Activated CD8-positive, alpha-beta T cell treated with anti-CD3 and anti-CD28 coated beads for 36 hours (primary cell): ENCODE measurements at regions not wholly inside any gene's neighbourhood (a gene's known extent, or its start where the extent isn't known, plus 50 kb on each side); places are given as distances from the start of the nearest gene placed in this dataset.
A peak's percentile ranks its signal among the peaks of the same experiment; 100 is the strongest.

Source experiments
- ATAC-seq: fragments of 200-7000 bp; cut with Tn5 transposase; one replicate; pipeline ENCODE4 v1.10.0; 2021; ENCODE audit warnings: mild to moderate bottlenecking, moderate library complexity
- CTCF ChIA-PET: fragments of 350-600 bp; sonication (Branson Sonifier 250); formaldehyde crosslinking; loops from one replicate; lab custom pipeline; 2021; ENCODE audit warnings: antibody characterized with exemption; lab: Charles Lee
- POLR2A ChIA-PET: fragments of 350-600 bp; sonication (Branson Sonifier 250); formaldehyde crosslinking; loops from one replicate; lab custom pipeline; 2021; ENCODE audit warnings: antibody characterized with exemption; lab: Charles Lee
- DNase-seq: peaks from one replicate; pipeline ENCODE4 v3.0.0-alpha.2; 2020
- H3K27ac Mint-ChIP-seq: one replicate; pipeline ENCODE4 v1.8.0; 2021; ENCODE audit warnings: mild to moderate bottlenecking, mixed read lengths
- H3K27me3 Mint-ChIP-seq: one replicate; pipeline ENCODE4 v1.8.0; 2021; ENCODE audit warnings: mixed read lengths
- H3K36me3 Mint-ChIP-seq: one replicate; pipeline ENCODE4 v1.8.0; 2021; ENCODE audit warnings: low read depth, mixed read lengths
- H3K4me1 Mint-ChIP-seq: one replicate; pipeline ENCODE4 v1.8.0; 2021; ENCODE audit warnings: low read depth, mixed read lengths
- H3K4me3 Mint-ChIP-seq: one replicate; pipeline ENCODE4 v1.8.0; 2021; ENCODE audit warnings: mild to moderate bottlenecking, moderate library complexity, mixed read lengths
- H3K9me3 Mint-ChIP-seq: one replicate; pipeline ENCODE4 v1.8.0; 2021; ENCODE audit warnings: mixed read lengths
- intact Hi-C: fragments of 100-400 bp; cut with micrococcal nuclease; formaldehyde crosslinking; loops from one replicate; pipeline ENCODE4 v1.10.0; 2022
- TF ChIP-seq, protein P1 (sequence below): fragments of 200-600 bp; IDR thresholded peaks from one replicate; pipeline ENCODE4 v1.8.0; 2022; ENCODE audit warnings: antibody characterized with exemption, mild to moderate bottlenecking

DNA sequence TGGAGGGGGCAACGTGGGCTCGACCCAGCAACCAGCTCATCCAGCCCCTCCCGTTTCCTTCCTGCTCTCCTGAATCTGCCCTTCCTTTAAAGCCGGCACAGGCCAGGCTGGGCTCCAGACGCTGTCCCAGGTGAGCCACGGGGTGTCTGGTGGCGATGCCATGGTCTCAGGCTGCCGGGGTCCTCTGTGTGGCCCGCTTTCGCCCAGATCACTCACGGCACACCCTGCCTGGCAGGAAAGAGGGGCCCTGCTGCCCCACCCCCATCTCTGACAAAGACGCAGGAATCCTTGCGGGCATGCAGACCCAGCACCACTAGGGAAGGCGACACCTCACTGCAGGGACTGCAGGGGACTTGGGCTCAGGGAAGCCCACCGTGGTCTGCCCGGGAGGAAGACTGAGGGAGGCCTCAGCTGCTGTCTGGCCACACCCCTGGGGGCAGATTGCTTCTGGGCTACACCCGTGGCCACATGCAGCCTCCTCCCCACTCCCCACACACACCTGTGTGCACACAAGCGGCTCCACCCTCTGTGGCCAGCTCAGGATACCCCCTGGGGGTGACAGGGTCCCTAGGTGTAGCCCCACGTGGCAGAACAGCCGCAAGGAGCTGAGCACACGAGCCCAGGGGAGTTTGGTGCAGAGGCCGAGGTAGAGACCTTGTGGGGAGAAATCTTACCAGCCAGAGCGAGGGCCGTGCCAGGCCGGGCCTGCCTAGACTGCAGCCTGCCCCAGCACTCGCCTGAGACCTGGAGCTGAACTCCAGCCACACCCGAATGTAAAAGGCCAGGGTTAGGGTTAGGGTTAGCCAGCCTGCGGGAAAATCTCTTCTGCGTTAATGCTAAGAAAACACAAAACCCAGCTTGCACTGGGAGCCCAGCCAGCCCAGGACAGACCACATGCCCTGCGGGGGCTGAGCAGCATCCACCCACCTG is 104.6 kb downstream of the DLL1 start:
- CTCF ChIA-PET = no interaction called here
- Mint-ChIP-seq H3K4me3 (no peak overlapping the region), H3K27me3 (peaks cover 2% of the 10 kb centered on the region), H3K36me3 (no peaks in the 10 kb centered on the region), H3K4me1 (peaks cover 4% of the 10 kb centered on the region), H3K9me3 (peaks cover 4% of the 10 kb centered on the region), H3K27ac (no peak overlapping the region)
- TF ChIP-seq, protein P1, sequence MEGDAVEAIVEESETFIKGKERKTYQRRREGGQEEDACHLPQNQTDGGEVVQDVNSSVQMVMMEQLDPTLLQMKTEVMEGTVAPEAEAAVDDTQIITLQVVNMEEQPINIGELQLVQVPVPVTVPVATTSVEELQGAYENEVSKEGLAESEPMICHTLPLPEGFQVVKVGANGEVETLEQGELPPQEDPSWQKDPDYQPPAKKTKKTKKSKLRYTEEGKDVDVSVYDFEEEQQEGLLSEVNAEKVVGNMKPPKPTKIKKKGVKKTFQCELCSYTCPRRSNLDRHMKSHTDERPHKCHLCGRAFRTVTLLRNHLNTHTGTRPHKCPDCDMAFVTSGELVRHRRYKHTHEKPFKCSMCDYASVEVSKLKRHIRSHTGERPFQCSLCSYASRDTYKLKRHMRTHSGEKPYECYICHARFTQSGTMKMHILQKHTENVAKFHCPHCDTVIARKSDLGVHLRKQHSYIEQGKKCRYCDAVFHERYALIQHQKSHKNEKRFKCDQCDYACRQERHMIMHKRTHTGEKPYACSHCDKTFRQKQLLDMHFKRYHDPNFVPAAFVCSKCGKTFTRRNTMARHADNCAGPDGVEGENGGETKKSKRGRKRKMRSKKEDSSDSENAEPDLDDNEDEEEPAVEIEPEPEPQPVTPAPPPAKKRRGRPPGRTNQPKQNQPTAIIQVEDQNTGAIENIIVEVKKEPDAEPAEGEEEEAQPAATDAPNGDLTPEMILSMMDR = no peak
- DNase-seq (no peak), ATAC-seq (no peak)
- POLR2A ChIA-PET = interaction anchor here (0.7 to 0.9 kb wide), 2 partner anchors 98 to 256 kb away, joined by 3 read pairs; no protein-coding TSS in a partner anchor
- intact Hi-C loops = no loop called here

GRCh38 chr6:170185175-170185978 is 105.5 kb downstream of the DLL1 start:
- ChIA-PET POLR2A (interaction anchor here (0.7 to 0.9 kb wide), 2 partner anchors 98 to 257 kb away, joined by 3 read pairs; no protein-coding TSS in a partner anchor), CTCF (no interaction called here)
- ATAC-seq (no peak), DNase-seq (no peak)
- peaks cover 2% of the 10 kb centered on the region for H3K27me3 Mint-ChIP-seq
- no peak overlapping the region for H3K4me3 Mint-ChIP-seq
- H3K9me3 Mint-ChIP-seq = peaks cover 4% of the 10 kb centered on the region
- intact Hi-C loops = no loop called here
- H3K27ac Mint-ChIP-seq = no peak overlapping the region
- H3K36me3 Mint-ChIP-seq = no peaks in the 10 kb centered on the region
- TF ChIP-seq, protein P1 = no peak
- peaks cover 4% of the 10 kb centered on the region for H3K4me1 Mint-ChIP-seq

DNA sequence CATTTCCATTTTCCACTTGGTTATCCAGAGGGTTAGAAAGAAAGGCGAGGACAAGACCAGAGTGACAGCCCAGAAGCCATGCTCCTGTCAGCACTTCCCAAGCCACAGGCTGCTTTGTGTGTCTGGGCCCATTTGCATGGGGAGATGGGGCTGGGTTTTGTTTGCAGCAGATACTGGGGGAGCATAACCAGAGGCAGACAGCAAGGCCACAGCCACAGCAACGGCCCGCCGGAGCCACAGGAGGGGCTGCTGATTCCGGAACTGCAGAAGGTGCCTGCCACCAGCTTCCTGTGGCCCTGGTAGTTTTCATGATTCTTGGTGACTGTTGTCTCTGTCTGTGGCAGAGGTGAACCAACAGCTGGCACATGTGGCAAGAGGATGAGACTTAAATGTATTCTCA is 106.6 kb downstream of the DLL1 start:
- H3K4me1 Mint-ChIP-seq = peaks cover 4% of the 10 kb centered on the region
- intact Hi-C loops = no loop called here
- H3K36me3 Mint-ChIP-seq = no peaks in the 10 kb centered on the region
- POLR2A ChIA-PET = no interaction called here
- no peaks in the 10 kb centered on the region for H3K27me3 Mint-ChIP-seq
- H3K9me3 Mint-ChIP-seq = peaks cover 4% of the 10 kb centered on the region
- H3K4me3 Mint-ChIP-seq = no peak overlapping the region
- TF ChIP-seq, protein P1 = no peak
- CTCF ChIA-PET = no interaction called here
- DNase-seq (peak; percentile 31), ATAC-seq (peak; percentile 55)
- no peak overlapping the region for H3K27ac Mint-ChIP-seq

DNA sequence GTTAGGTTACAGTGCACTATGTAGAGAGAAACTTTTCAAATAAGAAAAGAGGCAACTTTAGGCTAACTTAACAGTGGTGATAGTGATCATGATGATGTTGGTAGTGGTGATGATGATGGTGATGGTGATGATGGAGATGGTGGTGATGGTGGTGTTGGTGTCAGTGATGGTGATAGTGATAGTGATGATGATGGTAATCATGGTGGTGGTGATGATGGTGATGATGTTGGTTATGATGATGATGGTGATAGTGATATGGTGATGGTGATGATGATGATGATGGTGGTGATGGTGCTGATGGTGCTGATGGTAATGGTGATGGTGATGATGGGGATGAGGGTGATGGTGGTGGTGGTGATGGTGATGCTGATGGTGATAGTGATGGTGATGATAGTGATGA is 107.4 kb downstream of the DLL1 start:
- ChIA-PET CTCF (no interaction called here), POLR2A (no interaction called here)
- Mint-ChIP-seq H3K4me1 (peaks cover 4% of the 10 kb centered on the region), H3K4me3 (no peak overlapping the region), H3K27me3 (no peaks in the 10 kb centered on the region), H3K36me3 (no peaks in the 10 kb centered on the region), H3K27ac (no peak overlapping the region), H3K9me3 (peaks cover 4% of the 10 kb centered on the region)
- no peak for ATAC-seq
- TF ChIP-seq, protein P1 = no peak
- no peak for DNase-seq
- intact Hi-C loops = no loop called here

GRCh38 chr6:170182781-170183120 is 108.1 kb downstream of the DLL1 start:
- ATAC-seq (no peak), DNase-seq (no peak)
- Mint-ChIP-seq H3K27me3 (no peaks in the 10 kb centered on the region), H3K4me1 (peaks cover 4% of the 10 kb centered on the region), H3K4me3 (no peak overlapping the region), H3K9me3 (peaks cover 4% of the 10 kb centered on the region), H3K27ac (no peak overlapping the region), H3K36me3 (no peaks in the 10 kb centered on the region)
- intact Hi-C loops = no loop called here
- POLR2A ChIA-PET = no interaction called here
- CTCF ChIA-PET = no interaction called here
- TF ChIP-seq, protein P1 = no peak
